Retinal pigment epithelial cell (primary cell): ENCODE measurements at regions not wholly inside any gene's neighbourhood (a gene's known extent, or its start where the extent isn't known, plus 50 kb on each side); places are given as distances from the start of the nearest gene placed in this dataset.

Source experiments
- DNase-seq: peaks from one replicate; pipeline ENCODE4 v3.0.0-alpha.2; 2010; ENCODE audit warnings: low read depth
- H3K4me3 ChIP-seq: 2 replicates; pipeline ENCODE4 v1.5.1; 2011; ENCODE audit warnings: mild to moderate bottlenecking, low read length, control low read depth, moderate library complexity
- CTCF ChIP-seq: conservative IDR thresholded peaks from 2 replicates; pipeline ENCODE4 v1.5.1; 2011; ENCODE audit warnings: low read depth, low read length, control low read depth, inconsistent platforms

DNA sequence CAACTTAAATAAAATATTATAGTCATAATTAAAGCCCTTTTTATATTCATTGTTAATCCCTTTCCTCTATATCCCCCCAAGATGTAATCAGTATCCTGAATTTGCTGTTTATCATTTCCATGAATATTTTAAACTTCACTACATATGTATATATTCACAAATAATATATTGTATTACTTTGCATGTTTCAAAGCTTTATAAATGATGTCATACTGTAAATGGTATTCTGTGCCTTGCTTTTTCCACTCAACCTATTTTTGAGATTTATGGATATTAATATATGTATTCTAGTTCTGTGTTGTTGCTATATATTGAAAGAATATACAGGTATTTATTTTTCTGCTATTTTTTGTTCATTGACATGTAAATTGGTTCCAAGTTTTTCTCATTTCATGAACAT is 173.1 kb downstream of the CCDC71L start:
- no peak for TF ChIP-seq CTCF
- DNase-seq: no peak
- no peak overlapping the region for H3K4me3 ChIP-seq

GRCh38 chr7:106486331-106486730 is 174.6 kb downstream of the CCDC71L start:
- DNase-seq: peak; percentile 29
- no peak overlapping the region for H3K4me3 ChIP-seq
- no peak for TF ChIP-seq CTCF

DNA sequence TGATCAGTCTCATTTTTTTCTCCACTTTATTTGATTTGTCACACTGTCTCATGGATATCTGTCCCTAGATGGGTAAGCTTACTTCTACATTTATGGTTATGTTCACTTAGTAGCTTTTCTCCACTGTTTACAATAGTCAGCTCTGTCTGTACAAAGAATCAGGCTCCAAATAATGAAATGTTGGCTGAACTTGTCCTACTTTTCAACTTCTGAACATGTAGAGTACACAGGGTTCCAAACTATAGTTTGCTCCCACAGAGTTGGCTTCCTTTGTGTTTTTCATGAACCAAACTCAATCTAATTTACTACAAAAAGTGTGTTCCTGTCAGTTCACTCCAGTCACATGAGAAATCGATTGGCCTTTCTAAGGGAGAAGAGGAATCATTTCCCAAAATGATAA is 175.0 kb downstream of the CCDC71L start:
- no peak for TF ChIP-seq CTCF
- no peak overlapping the region for H3K4me3 ChIP-seq
- DNase-seq: no peak

- TF ChIP-seq CTCF: no peak
- H3K4me3 ChIP-seq: no peak overlapping the region
- no peak for DNase-seq
Observed at GRCh38 chr7:106485031-106485551, 175.9 kb downstream of the CCDC71L start.

DNA sequence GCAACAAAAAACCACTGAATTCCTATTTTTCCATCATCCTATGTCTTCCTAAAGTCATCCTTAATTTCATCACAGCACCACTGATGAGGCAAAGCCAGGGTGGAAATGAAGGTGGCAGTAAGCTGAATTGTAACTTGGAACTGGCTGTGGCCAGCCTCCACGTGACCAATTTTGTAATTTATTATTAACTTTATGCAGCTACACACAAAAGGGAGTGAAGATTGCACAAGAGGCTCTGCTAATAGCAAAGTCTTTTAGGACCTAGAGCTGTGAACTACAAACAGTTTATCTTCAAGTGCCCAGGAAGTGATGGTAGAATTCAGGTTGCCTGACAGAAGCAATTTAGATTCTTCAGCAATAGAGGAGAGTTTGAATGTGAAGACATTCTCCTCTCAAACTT is 176.4 kb downstream of the CCDC71L start:
- no peak for TF ChIP-seq CTCF
- no peak for DNase-seq
- no peak overlapping the region for H3K4me3 ChIP-seq

- TF ChIP-seq CTCF: no peak
- no peak for DNase-seq
Observed at GRCh38 chr7:106482091-106482490, 178.9 kb downstream of the CCDC71L start.

DNA sequence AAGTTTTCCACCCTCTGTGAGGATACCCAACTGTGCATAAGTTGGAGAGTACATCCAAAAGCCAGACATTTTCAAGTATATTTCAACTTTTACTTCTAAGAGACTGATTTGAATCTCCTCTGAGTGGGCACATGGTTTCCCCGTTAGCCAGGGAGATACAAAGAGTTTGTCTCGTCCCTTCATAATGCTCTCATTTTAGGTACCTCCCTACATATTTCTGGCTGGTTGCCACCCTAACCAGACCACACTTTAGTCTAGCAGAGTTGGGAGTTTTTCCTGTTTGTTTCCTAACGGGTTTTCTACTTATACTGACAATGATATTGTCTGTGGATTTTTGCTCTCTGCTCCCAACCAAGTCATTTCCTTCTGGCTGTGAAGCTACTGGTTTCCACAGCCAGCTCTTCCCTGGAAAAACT is 180.3 kb downstream of the CCDC71L start:
- no peak for TF ChIP-seq CTCF
- DNase-seq: no peak
- H3K4me3 ChIP-seq: no peak overlapping the region

More at GRCh38 chr7:106482091-106482490, 178.9 kb downstream of the CCDC71L start:
- no peak overlapping the region for H3K4me3 ChIP-seq
